ENCODE measurements at regions not wholly inside any gene's neighbourhood (a gene's known extent, or its start where the extent isn't known, plus 50 kb on each side); places are given as distances from the start of the nearest gene placed in this dataset.

DNA sequence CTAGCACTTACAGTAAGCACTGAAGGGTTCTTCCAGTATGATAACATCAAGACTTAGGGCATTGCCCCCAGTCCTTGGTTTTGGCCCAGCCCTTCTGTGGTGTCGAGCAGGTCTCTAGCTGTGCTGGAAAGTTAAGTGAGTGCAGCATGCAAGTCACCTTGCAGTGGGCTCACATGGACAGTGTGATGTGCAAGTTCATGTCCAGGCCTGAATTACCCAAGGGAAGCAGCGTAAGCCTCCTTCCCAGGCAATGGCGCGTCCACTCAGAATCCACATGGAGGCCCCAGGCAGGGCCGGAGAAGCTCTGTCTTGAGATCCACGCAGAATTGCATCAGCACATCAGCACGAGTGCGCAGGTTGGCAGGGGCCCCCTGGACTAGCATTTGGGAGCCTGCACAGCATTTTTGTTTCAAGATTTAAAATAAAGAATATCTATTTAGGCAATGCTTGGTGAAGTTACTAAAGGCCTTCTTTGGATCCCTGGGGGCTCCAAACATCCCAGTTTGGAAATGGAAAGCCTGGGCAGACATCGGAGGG is 108.4 kb upstream of the ALDH1B1 start:
- Histone ChIP-seq H3K9me2 (ENCODE audit: insufficient read depth) (no peaks in the 10 kb centered on the region), H3K4me3 (no peak overlapping the region), H3K79me2 (ENCODE audit: low read depth) (no peaks in the 10 kb centered on the region), H3K27ac (no peak overlapping the region), H3K4me1 (replicated peaks; ENCODE audit: insufficient read depth) (peaks cover 5% of the 10 kb centered on the region; the same call in 1 of the 2 replicates), H2AFZ (no peak overlapping the region), H3K36me3 (ENCODE audit: low read depth) (no peaks in the 10 kb centered on the region), H3K4me2 (no peak overlapping the region), H3K27me3 (ENCODE audit: insufficient read depth, low read depth) (no peaks in the 10 kb centered on the region), H3F3A (ENCODE audit: insufficient read depth, low read depth) (no peaks in the 10 kb centered on the region), H4K20me1 (ENCODE audit: insufficient read depth) (no peaks in the 10 kb centered on the region), H3K9me3 (ENCODE audit: insufficient read depth, low read depth) (no peaks in the 10 kb centered on the region)
- ChIA-PET CTCF (no interaction called here), POLR2A (ENCODE audit: unreplicated experiment) (no interaction called here)
- TF ChIP-seq, protein P1, sequence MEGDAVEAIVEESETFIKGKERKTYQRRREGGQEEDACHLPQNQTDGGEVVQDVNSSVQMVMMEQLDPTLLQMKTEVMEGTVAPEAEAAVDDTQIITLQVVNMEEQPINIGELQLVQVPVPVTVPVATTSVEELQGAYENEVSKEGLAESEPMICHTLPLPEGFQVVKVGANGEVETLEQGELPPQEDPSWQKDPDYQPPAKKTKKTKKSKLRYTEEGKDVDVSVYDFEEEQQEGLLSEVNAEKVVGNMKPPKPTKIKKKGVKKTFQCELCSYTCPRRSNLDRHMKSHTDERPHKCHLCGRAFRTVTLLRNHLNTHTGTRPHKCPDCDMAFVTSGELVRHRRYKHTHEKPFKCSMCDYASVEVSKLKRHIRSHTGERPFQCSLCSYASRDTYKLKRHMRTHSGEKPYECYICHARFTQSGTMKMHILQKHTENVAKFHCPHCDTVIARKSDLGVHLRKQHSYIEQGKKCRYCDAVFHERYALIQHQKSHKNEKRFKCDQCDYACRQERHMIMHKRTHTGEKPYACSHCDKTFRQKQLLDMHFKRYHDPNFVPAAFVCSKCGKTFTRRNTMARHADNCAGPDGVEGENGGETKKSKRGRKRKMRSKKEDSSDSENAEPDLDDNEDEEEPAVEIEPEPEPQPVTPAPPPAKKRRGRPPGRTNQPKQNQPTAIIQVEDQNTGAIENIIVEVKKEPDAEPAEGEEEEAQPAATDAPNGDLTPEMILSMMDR (conservative IDR thresholded peaks at IDR 0.05): no peak
- no peak for TF ChIP-seq EZH2 (IDR thresholded peaks at IDR 0.05; ENCODE audit: low read depth)
- intact Hi-C loops (cut with micrococcal nuclease; ENCODE audit: unreplicated experiment): no loop called here
- DNase-seq: no peak
- BruUV-seq (replicated peaks): no TSS peak

DNA sequence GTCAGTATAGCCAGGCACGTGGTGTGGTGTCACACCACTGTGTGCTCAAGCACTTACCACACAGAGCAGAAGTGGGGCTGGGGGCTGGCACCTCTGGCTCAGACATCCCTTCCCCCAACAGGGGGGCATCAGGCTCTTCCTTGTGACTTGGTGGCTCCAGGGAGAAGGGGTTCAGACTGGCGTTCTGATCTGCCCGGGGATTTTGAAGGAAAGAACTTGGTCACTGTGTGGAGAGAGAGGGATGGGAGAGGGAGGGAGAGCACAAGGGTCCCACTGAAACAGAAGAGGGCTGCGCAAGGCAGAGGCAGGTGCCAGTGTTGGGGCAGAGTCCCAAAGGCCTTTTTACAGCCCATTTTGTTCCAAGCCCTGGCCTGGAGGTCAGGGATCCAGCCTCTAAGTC is 109.7 kb upstream of the ALDH1B1 start:
- no peak overlapping the region for H2AFZ ChIP-seq
- no peaks in the 10 kb centered on the region for H3K9me2 ChIP-seq (ENCODE audit: insufficient read depth)
- H3K27ac ChIP-seq: no peak overlapping the region
- no peaks in the 10 kb centered on the region for H3K79me2 ChIP-seq (ENCODE audit: low read depth)
- no peak for TF ChIP-seq EZH2 (IDR thresholded peaks at IDR 0.05; ENCODE audit: low read depth)
- TF ChIP-seq, protein P1 (conservative IDR thresholded peaks at IDR 0.05): no peak
- no peaks in the 10 kb centered on the region for H3K9me3 ChIP-seq (ENCODE audit: insufficient read depth, low read depth)
- POLR2A ChIA-PET (ENCODE audit: unreplicated experiment): no interaction called here
- no peak for DNase-seq
- intact Hi-C loops (cut with micrococcal nuclease; ENCODE audit: unreplicated experiment): no loop called here
- H4K20me1 ChIP-seq (ENCODE audit: insufficient read depth): no peaks in the 10 kb centered on the region
- no peaks in the 10 kb centered on the region for H3K27me3 ChIP-seq (ENCODE audit: insufficient read depth, low read depth)
- BruUV-seq (replicated peaks): no TSS peak
- CTCF ChIA-PET: no interaction called here
- no peaks in the 10 kb centered on the region for H3F3A ChIP-seq (ENCODE audit: insufficient read depth, low read depth)
- H3K4me3 ChIP-seq: no peak overlapping the region
- no peaks in the 10 kb centered on the region for H3K36me3 ChIP-seq (ENCODE audit: low read depth)
- no peak overlapping the region for H3K4me2 ChIP-seq
- peaks cover 5% of the 10 kb centered on the region; the same call in 1 of the 2 replicates for H3K4me1 ChIP-seq (replicated peaks; ENCODE audit: insufficient read depth)

DNA sequence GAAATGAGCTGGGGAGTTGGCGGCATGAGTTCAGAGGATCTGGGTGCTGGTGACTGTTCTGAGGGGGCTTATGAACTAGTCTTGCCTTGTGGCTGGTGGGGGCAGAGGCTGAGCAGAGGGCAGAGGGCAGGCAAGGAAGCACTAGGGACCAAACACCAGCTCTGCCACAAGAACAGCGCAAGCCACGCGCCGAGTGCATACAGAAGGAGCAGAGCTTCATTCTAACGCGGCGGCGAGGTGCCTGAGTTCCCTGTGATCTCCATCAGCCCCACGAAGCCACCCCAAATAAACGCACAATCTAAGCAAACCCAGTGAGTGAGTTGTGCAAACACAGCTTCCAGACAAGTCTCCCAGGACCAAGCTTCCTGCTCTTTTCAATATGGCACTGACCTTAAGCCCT is 110.6 kb upstream of the ALDH1B1 start:
- POLR2A ChIA-PET (ENCODE audit: unreplicated experiment): no interaction called here
- no peak for TF ChIP-seq EZH2 (IDR thresholded peaks at IDR 0.05; ENCODE audit: low read depth)
- TF ChIP-seq, protein P1 (conservative IDR thresholded peaks at IDR 0.05): no peak
- Histone ChIP-seq H4K20me1 (ENCODE audit: insufficient read depth) (no peaks in the 10 kb centered on the region), H3K4me1 (replicated peaks; ENCODE audit: insufficient read depth) (0 out of 2 replicates have a peak, but pooled peaks cover 1% of the 10 kb centered on the region), H3K36me3 (ENCODE audit: low read depth) (no peaks in the 10 kb centered on the region), H3K27ac (no peak overlapping the region), H3K4me2 (no peak overlapping the region), H3K9me2 (ENCODE audit: insufficient read depth) (no peaks in the 10 kb centered on the region), H3K27me3 (ENCODE audit: insufficient read depth, low read depth) (no peaks in the 10 kb centered on the region), H3K9me3 (ENCODE audit: insufficient read depth, low read depth) (no peaks in the 10 kb centered on the region), H3F3A (ENCODE audit: insufficient read depth, low read depth) (no peaks in the 10 kb centered on the region), H2AFZ (no peak overlapping the region), H3K79me2 (ENCODE audit: low read depth) (no peaks in the 10 kb centered on the region), H3K4me3 (no peak overlapping the region)
- no peak for DNase-seq
- no TSS peak for BruUV-seq (replicated peaks)
- CTCF ChIA-PET: no interaction called here
- intact Hi-C loops (cut with micrococcal nuclease; ENCODE audit: unreplicated experiment): no loop called here
